Testis (tissue), 2 donors: ENCODE measurements at regions not wholly inside any gene's neighbourhood (a gene's known extent, or its start where the extent isn't known, plus 50 kb on each side); places are given as distances from the start of the nearest gene placed in this dataset.

Source experiments
- DNase-seq: peaks from one replicate; pipeline ENCODE4 v3.0.0-alpha.2; 2019
- H3K27ac ChIP-seq, 2 donors: fragments of 200-600 bp; sonication (generic); one replicate each; pipeline ENCODE4 v1.5.1; 2019
- H3K27me3 ChIP-seq: fragments of 200-600 bp; sonication (generic); one replicate; pipeline ENCODE4 v1.5.1; 2019
- H3K36me3 ChIP-seq: fragments of 200-600 bp; sonication (generic); one replicate; pipeline ENCODE4 v1.5.1; 2017; ENCODE audit warnings: low read depth; ENCODE audit errors: missing control alignments
- H3K4me1 ChIP-seq: fragments of 200-600 bp; sonication (generic); one replicate; pipeline ENCODE4 v1.5.1; 2019
- H3K4me3 ChIP-seq, 2 donors: fragments of 200-600 bp; sonication (generic); one replicate each; pipeline ENCODE4 v1.5.1; 2017 to 2019
- H3K9me3 ChIP-seq: fragments of 200-600 bp; sonication (generic); one replicate; pipeline ENCODE4 v1.5.1; 2017
- POLR2A ChIP-seq: fragments of 450-650 bp; IDR thresholded peaks from one replicate; pipeline ENCODE4 v1.6.1; 2017; ENCODE audit warnings: antibody characterized with exemption, mild to moderate bottlenecking, moderate library complexity
- WGBS, 2 donors: methylation state at CpG; one replicate each; pipeline ENCODE4 v1.1.5; 2018; 5-methylcytosine and 5-hydroxymethylcytosine counted together
- intact Hi-C: fragments of 100-400 bp; cut with DNase I; formaldehyde crosslinking; loops from one replicate; pipeline ENCODE4 v1.15.1; 2023; ENCODE audit warnings: low total_unique reads
- TF ChIP-seq, protein P1 (sequence below), 3 experiments: fragments of 450-650 bp in 2 of 3; fragments of 200-600 bp in 1 of 3; sonication (generic) in 1 of 3; IDR thresholded peaks; one replicate each; pipeline ENCODE4 v1.5.1; 2016 to 2019; ENCODE audit warnings: antibody characterized with exemption in 3 of 3, mild to moderate bottlenecking in 2 of 3, moderate library complexity in 1 of 3

DNA sequence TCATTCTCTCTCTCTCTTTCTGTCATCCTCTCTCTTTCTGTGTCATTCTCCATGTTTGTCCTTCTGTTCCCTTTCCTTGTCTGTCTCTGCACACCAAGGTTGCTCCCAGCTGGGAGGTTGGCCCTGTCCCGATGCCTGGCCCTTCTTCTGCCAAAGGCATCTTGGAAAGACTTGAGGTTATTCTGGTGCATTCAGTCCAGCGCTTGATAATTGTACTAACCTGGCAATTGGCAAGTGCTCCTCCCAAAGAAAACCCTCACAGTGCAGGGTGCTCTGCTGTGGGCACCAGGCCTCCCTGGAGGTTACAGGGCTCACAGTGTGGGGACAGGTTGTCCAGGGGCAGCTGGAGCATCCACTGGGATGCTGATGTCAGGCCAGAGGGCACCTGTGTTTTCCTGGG is 95.4 kb downstream of the GLI2 start:
- TF ChIP-seq, protein P1, sequence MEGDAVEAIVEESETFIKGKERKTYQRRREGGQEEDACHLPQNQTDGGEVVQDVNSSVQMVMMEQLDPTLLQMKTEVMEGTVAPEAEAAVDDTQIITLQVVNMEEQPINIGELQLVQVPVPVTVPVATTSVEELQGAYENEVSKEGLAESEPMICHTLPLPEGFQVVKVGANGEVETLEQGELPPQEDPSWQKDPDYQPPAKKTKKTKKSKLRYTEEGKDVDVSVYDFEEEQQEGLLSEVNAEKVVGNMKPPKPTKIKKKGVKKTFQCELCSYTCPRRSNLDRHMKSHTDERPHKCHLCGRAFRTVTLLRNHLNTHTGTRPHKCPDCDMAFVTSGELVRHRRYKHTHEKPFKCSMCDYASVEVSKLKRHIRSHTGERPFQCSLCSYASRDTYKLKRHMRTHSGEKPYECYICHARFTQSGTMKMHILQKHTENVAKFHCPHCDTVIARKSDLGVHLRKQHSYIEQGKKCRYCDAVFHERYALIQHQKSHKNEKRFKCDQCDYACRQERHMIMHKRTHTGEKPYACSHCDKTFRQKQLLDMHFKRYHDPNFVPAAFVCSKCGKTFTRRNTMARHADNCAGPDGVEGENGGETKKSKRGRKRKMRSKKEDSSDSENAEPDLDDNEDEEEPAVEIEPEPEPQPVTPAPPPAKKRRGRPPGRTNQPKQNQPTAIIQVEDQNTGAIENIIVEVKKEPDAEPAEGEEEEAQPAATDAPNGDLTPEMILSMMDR (IDR thresholded peaks at IDR 0.05), result no peak
- no peak for TF ChIP-seq POLR2A
- 33 to 61% methylated on average over 2 of the region's 2 CpGs for WGBS, 2 donors
- H3K27ac ChIP-seq, result no peak overlapping the region
- peaks cover 19% of the 10 kb centered on the region for H3K4me1 ChIP-seq
- DNase-seq, result no peak
- intact Hi-C loops, result no loop called here
- no peaks in the 10 kb centered on the region for H3K9me3 ChIP-seq
- H3K27me3 ChIP-seq, result no peaks in the 10 kb centered on the region
- no peak overlapping the region for H3K4me3 ChIP-seq
- no peaks in the 10 kb centered on the region for H3K36me3 ChIP-seq

DNA sequence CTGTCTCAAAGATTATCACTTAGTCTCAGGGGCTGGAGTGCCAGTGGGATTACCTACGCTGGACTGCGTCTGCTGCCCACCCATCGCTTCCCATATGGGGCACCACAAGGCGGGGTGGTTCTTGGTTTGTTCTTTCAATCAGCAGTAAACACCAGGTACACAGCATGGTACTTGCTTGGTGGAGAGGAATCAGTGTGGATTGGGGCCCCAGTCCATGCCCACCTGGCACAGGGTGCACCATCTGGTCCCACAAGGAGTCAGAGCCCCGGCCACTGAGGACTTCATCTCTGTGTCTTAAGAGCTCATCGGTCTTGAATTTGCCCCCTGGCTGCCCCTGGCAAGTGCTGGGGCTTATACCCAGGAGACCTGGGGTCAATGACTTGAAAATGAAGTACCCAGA is 96.2 kb downstream of the GLI2 start:
- no peak for DNase-seq
- 88 to 97% methylated on average over 5 to 6 of the region's 6 CpGs for WGBS, 2 donors
- intact Hi-C loops, result no loop called here
- no peak overlapping the region for H3K4me3 ChIP-seq
- no peaks in the 10 kb centered on the region for H3K27me3 ChIP-seq
- H3K4me1 ChIP-seq, result peaks cover 15% of the 10 kb centered on the region
- H3K9me3 ChIP-seq, result no peaks in the 10 kb centered on the region
- TF ChIP-seq, protein P1 (IDR thresholded peaks at IDR 0.05), result no peak
- no peak for TF ChIP-seq POLR2A
- H3K27ac ChIP-seq, result no peak overlapping the region
- no peaks in the 10 kb centered on the region for H3K36me3 ChIP-seq

DNA sequence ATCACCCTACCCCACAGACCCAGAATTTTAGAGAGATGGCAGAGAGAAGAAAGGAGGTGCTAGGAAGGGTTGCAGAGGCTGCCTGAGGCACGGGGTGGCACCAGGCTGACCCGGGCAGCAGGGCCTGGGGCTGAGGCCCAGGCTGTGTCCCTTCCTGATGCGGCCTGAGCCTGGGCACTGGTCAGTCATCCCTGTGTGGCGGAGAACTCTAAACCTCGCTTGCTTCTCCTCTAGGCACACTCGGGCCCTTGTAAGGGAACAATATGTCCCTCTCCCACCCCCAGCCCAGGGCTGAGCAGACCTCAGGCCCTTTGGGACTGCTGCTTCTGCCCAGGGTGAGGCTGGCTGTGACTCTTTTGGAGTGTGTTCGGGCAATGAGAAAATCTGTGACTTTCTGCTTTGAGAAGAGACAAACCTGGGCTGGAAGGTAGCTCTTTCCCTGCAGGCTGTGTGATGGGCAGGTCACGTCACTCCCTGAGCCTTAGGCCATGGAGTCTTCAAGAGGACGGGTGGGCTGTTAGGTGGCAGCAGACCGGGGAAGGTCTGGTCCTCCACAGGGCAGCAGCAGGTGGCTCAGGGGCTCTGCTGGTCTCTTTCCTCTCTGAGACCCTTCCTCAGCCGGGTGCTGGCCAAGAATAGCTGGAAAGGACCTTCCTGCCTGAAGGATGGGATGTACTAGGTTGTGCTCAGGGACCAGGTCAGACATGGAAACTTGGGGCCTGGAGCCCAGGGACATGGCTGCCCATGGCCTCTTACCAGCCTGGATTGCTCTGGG is 96.8 kb downstream of the GLI2 start:
- H3K4me1 ChIP-seq, result peaks cover 15% of the 10 kb centered on the region
- no peak overlapping the region for H3K27ac ChIP-seq
- DNase-seq, result no peak
- no peaks in the 10 kb centered on the region for H3K9me3 ChIP-seq
- TF ChIP-seq POLR2A, result no peak
- TF ChIP-seq, protein P1 (IDR thresholded peaks at IDR 0.05), result no peak
- H3K4me3 ChIP-seq, result no peak overlapping the region
- no peaks in the 10 kb centered on the region for H3K27me3 ChIP-seq
- intact Hi-C loops, result no loop called here
- H3K36me3 ChIP-seq, result no peaks in the 10 kb centered on the region
- 75 to 89% methylated on average over 4 to 11 of the region's 11 CpGs for WGBS, 2 donors

DNA sequence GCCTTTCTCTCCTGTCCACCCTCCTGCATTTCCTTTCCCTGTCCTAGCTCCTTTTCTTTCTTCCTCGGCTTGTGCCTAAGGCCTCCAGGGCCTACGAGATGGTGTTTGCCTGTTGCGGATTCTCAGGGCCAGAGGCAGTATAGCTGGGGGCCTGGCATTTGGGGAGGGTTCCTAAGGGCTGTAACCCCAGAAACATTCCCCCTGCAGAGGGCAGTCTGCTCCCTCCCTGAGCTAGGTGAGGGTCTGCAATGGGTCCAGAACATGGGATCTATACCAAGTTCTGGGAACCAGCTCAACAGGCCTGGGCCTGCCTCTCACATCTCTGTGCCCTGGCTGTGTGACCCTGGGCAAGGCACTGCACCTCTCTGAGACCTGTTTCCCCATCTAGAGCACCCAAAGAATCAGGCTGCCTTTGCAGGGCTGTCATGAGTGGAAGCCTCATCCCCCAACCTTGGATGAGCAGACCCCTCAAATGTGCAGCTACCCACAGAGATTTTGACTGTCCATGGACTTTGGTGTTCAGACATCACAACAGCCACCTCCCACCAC is 97.5 kb downstream of the GLI2 start:
- Histone ChIP-seq H3K27ac (no peak overlapping the region), H3K27me3 (no peaks in the 10 kb centered on the region), H3K9me3 (no peaks in the 10 kb centered on the region), H3K4me1 (peaks cover 15% of the 10 kb centered on the region), H3K36me3 (no peaks in the 10 kb centered on the region), H3K4me3 (no peak overlapping the region)
- no peak for TF ChIP-seq POLR2A
- TF ChIP-seq, protein P1 (IDR thresholded peaks at IDR 0.05), result no peak
- intact Hi-C loops, result no loop called here
- DNase-seq, result no peak
- 93% methylated on average over 3 of the region's 3 CpGs for WGBS, 2 donors

DNA sequence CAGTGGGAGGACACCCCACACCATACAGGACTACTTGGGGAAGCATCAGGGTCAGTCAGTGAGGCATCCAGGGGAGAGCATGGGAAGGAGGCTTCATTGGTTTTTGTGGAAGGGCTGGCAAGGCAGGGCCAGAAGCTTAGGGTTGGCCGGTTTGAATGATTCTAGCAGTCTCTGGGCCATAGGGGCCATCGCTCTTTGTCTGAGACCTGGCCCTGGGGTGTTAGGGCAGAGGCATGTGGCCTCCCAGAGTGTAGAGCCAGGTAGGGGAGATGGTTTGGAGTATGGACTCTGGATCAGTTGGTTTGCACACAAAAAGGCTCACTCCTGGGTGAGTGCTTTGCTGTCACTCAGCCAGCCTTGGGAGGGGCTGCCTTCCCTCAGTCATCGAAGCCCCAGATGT is 98.5 kb downstream of the GLI2 start:
- no peak for DNase-seq
- intact Hi-C loops, result no loop called here

More for the DNA sequence above, 98.5 kb downstream of the GLI2 start:
- Histone ChIP-seq H3K36me3 (no peaks in the 10 kb centered on the region), H3K9me3 (no peaks in the 10 kb centered on the region), H3K4me3 (no peak overlapping the region), H3K27me3 (no peaks in the 10 kb centered on the region), H3K4me1 (peaks cover 15% of the 10 kb centered on the region), H3K27ac (no peak overlapping the region)
- TF ChIP-seq POLR2A, result no peak
- TF ChIP-seq, protein P1 (IDR thresholded peaks at IDR 0.05), result no peak
- WGBS, 2 donors, result 93 to 96% methylated on average over 3 of the region's 3 CpGs
